ENCODE measurements at regions not wholly inside any gene's neighbourhood (a gene's known extent, or its start where the extent isn't known, plus 50 kb on each side); places are given as distances from the start of the nearest gene placed in this dataset.

GRCh38 chrX:39883666-39884065, 214.1 kb downstream of the BCOR start:
- no peak for TF ChIP-seq CTCF (IDR thresholded peaks at IDR 0.05)
- no peak for TF ChIP-seq EP300 (IDR thresholded peaks at IDR 0.05)

Data from ovary (tissue), 3 donors.